Progenitor cell of endocrine pancreas (in vitro differentiated cells): ENCODE measurements at regions not wholly inside any gene's neighbourhood (a gene's known extent, or its start where the extent isn't known, plus 50 kb on each side); places are given as distances from the start of the nearest gene placed in this dataset.

ENCODE experiments used
- DNase-seq: peaks from one replicate; pipeline ENCODE4 v3.0.0; 2021; ENCODE audit warnings: low spot score; ENCODE audit not compliant: unreplicated experiment
- H3K27ac Mint-ChIP-seq: 2 replicates; pipeline ENCODE4 v1.8.0; 2021; ENCODE audit warnings: mild to moderate bottlenecking, moderate library complexity, mixed read lengths
- H3K27me3 Mint-ChIP-seq: 2 replicates; pipeline ENCODE4 v1.8.0; 2021; ENCODE audit warnings: mixed read lengths
- H3K36me3 Mint-ChIP-seq: 2 replicates; pipeline ENCODE4 v1.8.0; 2022; ENCODE audit warnings: mixed read lengths; ENCODE audit not compliant: insufficient read depth
- H3K4me1 Mint-ChIP-seq: 2 replicates; pipeline ENCODE4 v1.8.0; 2021; ENCODE audit warnings: low read depth, mixed read lengths
- H3K4me3 Mint-ChIP-seq: 2 replicates; pipeline ENCODE4 v1.8.0; 2021; ENCODE audit warnings: low read depth, mild to moderate bottlenecking, moderate library complexity, mixed read lengths
- H3K9me3 Mint-ChIP-seq: 2 replicates; pipeline ENCODE4 v1.8.0; 2021; ENCODE audit warnings: low read depth, mixed read lengths
- TF ChIP-seq, protein P1 (sequence below): fragments of 200-600 bp; sonication (generic); IDR thresholded peaks from one replicate; pipeline ENCODE4 v1.5.0; 2021; ENCODE audit warnings: antibody characterized with exemption, mild to moderate bottlenecking; ENCODE audit not compliant: unreplicated experiment

DNA sequence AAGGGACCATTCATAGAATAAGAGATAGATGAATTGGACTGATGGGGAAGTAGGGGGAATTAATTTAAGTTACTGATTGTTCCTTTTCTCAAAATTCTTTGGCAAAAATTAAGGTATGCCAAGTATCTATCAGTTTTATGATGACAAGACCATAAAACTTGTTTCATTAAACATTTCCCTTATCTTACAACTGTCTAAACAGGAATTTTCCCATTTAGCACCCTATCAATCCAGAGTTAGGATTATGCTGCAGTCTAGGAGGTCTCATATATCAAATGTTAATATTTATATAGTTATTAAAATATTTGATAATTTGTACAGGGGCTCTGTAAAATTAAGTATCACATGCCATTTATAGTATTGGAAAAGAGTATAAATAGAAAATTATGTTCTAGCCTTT lies 51.5 kb upstream of the ARID1B start:
- TF ChIP-seq, protein P1, sequence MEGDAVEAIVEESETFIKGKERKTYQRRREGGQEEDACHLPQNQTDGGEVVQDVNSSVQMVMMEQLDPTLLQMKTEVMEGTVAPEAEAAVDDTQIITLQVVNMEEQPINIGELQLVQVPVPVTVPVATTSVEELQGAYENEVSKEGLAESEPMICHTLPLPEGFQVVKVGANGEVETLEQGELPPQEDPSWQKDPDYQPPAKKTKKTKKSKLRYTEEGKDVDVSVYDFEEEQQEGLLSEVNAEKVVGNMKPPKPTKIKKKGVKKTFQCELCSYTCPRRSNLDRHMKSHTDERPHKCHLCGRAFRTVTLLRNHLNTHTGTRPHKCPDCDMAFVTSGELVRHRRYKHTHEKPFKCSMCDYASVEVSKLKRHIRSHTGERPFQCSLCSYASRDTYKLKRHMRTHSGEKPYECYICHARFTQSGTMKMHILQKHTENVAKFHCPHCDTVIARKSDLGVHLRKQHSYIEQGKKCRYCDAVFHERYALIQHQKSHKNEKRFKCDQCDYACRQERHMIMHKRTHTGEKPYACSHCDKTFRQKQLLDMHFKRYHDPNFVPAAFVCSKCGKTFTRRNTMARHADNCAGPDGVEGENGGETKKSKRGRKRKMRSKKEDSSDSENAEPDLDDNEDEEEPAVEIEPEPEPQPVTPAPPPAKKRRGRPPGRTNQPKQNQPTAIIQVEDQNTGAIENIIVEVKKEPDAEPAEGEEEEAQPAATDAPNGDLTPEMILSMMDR, result no peak
- no peak for DNase-seq
- Mint-ChIP-seq H3K27me3 (peaks cover 5% of the 10 kb centered on the region), H3K27ac (no peak overlapping the region), H3K4me1 (peaks cover 7% of the 10 kb centered on the region), H3K36me3 (no peaks in the 10 kb centered on the region), H3K9me3 (no peaks in the 10 kb centered on the region), H3K4me3 (no peak overlapping the region)

DNA sequence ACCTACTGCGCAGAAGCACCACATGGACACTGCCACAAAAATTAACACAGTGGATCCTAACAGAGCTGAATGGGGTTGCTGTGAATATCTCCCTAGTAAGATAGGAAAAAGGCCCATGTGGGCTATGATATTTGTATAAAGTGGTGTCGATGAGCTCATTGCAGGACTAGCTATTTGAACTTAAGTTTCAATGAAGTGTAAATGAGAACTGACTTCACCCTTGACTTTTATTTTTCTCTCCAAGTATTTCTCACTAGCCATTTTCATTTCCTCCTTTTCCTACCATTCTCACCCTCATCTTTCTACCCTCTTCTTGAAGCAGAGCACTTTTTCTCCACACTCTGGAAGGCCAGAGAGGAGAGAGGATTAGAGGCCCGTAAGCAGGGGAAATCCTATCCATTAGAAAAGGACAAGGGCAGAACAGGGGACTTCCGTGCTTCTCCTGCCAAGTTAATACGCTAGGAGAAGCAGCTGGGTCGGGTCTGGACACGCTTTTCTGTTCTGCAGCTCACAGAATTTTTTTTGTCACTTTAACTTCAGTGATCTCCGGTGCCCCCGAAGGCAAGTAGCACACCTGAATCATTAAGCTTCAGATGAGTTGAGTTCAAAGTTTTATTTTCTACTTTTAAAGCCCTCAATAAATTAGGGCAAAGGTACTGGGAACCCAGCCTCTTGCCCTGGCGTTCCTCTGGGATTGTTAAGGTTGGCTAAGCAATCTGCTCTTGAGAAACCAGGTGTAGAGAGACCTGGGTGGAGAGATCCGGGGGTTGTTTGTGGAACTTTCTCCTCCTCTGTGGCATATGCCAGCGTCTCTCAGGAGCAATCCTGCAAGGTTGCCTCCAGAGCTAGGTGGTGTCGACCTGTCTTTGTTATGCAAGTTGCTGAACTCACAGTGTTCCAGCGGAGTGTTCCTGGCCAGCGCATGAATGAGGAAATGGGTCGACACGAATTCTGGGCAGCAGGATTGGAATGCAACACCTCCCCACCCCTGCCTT lies 56.2 kb upstream of the ARID1B start:
- Mint-ChIP-seq H3K27me3 (no peaks in the 10 kb centered on the region), H3K4me1 (peaks cover 15% of the 10 kb centered on the region), H3K4me3 (no peak overlapping the region), H3K36me3 (no peaks in the 10 kb centered on the region), H3K27ac (peak overlapping the region; percentile 46), H3K9me3 (no peaks in the 10 kb centered on the region)
- TF ChIP-seq, protein P1, result no peak
- DNase-seq, result no peak

- Mint-ChIP-seq H3K27me3 (no peaks in the 10 kb centered on the region), H3K9me3 (no peaks in the 10 kb centered on the region), H3K36me3 (no peaks in the 10 kb centered on the region), H3K4me3 (peak overlapping the region; percentile 57), H3K27ac (peak overlapping the region; percentile 88), H3K4me1 (peaks cover 15% of the 10 kb centered on the region)
- TF ChIP-seq, protein P1, result no peak
- DNase-seq, result peak; percentile 64
Measured at GRCh38 chr6:156719720-156720563, 57.2 kb upstream of the ARID1B start.

- no peak for DNase-seq
- peak overlapping the region; percentile 88 for H3K27ac Mint-ChIP-seq
- H3K4me1 Mint-ChIP-seq, result peaks cover 20% of the 10 kb centered on the region
- no peaks in the 10 kb centered on the region for H3K9me3 Mint-ChIP-seq
- H3K4me3 Mint-ChIP-seq, result peak overlapping the region; percentile 57
- TF ChIP-seq, protein P1, result no peak
- no peaks in the 10 kb centered on the region for H3K27me3 Mint-ChIP-seq
- no peaks in the 10 kb centered on the region for H3K36me3 Mint-ChIP-seq
Measured at GRCh38 chr6:156719395-156719719, 57.8 kb upstream of the ARID1B start.

DNA sequence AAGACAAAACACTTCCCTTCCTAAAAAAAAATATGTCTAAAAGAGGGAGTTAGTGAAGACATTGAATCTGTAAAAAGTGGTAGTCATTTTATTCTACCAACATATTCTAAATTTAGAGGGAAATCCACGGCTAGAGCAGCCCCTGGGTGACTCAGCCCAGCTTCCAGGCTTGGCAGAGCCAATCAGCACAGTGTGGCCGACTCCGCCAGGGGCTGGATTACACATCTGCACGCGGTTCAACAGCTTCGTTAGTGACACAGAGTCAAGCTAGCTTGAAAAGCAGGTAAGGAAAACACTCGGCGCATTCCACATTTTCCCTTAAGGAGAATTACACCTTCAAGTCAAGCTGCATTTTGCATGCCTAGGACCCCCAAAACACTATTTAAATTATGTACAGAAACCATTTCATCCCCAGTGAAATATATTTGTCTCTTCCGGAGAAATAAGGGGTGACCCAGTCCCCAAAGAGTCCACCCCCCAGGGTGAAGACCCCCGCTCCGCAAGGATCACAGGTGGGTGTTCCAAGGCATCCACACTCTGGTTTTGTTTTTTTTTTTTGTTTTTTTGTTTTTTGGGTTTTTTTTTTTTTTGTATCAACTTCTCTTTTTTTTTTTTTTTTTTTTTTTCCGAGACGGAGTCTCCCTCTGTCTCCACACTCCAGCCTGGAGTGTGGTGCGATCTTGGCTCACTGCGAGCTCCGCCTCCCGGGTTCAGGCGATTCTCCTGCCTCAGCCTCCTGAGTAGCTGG lies 58.4 kb upstream of the ARID1B start:
- Mint-ChIP-seq H3K27me3 (no peaks in the 10 kb centered on the region), H3K27ac (no peak overlapping the region), H3K4me1 (peaks cover 20% of the 10 kb centered on the region), H3K36me3 (no peaks in the 10 kb centered on the region), H3K9me3 (no peaks in the 10 kb centered on the region), H3K4me3 (no peak overlapping the region)
- TF ChIP-seq, protein P1, result no peak
- DNase-seq, result no peak
